Right atrium auricular region (tissue), 2 donors: ENCODE measurements at regions not wholly inside any gene's neighbourhood (a gene's known extent, or its start where the extent isn't known, plus 50 kb on each side); places are given as distances from the start of the nearest gene placed in this dataset.

Source experiments
- DNase-seq: peaks from one replicate; pipeline ENCODE4 v3.0.0-alpha.2; 2019; ENCODE audit warnings: low spot score
- H3K27ac ChIP-seq, 2 donors: fragments of 200-600 bp; sonication (generic); 1 replicate in 1 of 2; 2 replicates in 1 of 2; pipeline ENCODE4 v1.5.1; 2016 to 2019
- H3K27me3 ChIP-seq, 2 donors: fragments of 200-600 bp; sonication (generic); one replicate each; pipeline versions ENCODE4 v1.5.1 to v1.6.0; 2017 to 2019
- H3K36me3 ChIP-seq: fragments of 200-600 bp; sonication (generic); one replicate; pipeline ENCODE4 v1.5.1; 2016
- H3K4me1 ChIP-seq, 2 donors: fragments of 200-600 bp; sonication (generic); one replicate each; pipeline versions ENCODE4 v1.5.1 to v1.6.0; 2017 to 2019
- H3K4me3 ChIP-seq, 2 donors: fragments of 200-600 bp; sonication (generic); 1 replicate in 1 of 2; 2 replicates in 1 of 2; pipeline ENCODE4 v1.5.1; 2017 to 2019; ENCODE audit warnings: mild to moderate bottlenecking in 1 of 2, moderate library complexity in 1 of 2
- H3K9me3 ChIP-seq, 2 donors: fragments of 200-600 bp; sonication (generic); one replicate each; pipeline ENCODE4 v1.5.1; 2019
- CTCF ChIP-seq, 2 donors: fragments of 200-600 bp; sonication (generic); IDR thresholded peaks; one replicate each; pipeline ENCODE4 v1.5.1; 2019; ENCODE audit warnings: antibody characterized with exemption in 2 of 2

- no peaks in the 10 kb centered on the region for H3K4me1 ChIP-seq
- H3K4me3 ChIP-seq = no peak overlapping the region
- no peak for DNase-seq
- H3K36me3 ChIP-seq = no peaks in the 10 kb centered on the region
- no peak overlapping the region for H3K27ac ChIP-seq
- no peak for TF ChIP-seq CTCF (IDR thresholded peaks at IDR 0.05)
- H3K27me3 ChIP-seq = no peaks in the 10 kb centered on the region
- H3K9me3 ChIP-seq = peaks cover 0 to 6% of the 10 kb centered on the region in 2 donors
Measured at GRCh38 chr18:42657551-42657950, 457.9 kb downstream of the RIT2 start.

- DNase-seq = no peak
- Histone ChIP-seq H3K27me3 (no peaks in the 10 kb centered on the region), H3K9me3 (no peaks in the 10 kb centered on the region), H3K4me1 (no peaks in the 10 kb centered on the region), H3K27ac (no peak overlapping the region), H3K36me3 (no peaks in the 10 kb centered on the region), H3K4me3 (no peak overlapping the region)
- TF ChIP-seq CTCF (IDR thresholded peaks at IDR 0.05) = no peak
Measured at GRCh38 chr18:42658171-42658570, 457.3 kb downstream of the RIT2 start.

GRCh38 chr18:42659187-42659586, 456.3 kb downstream of the RIT2 start:
- H3K27me3 ChIP-seq = no peaks in the 10 kb centered on the region
- no peaks in the 10 kb centered on the region for H3K9me3 ChIP-seq
- no peak for DNase-seq
- no peak overlapping the region for H3K27ac ChIP-seq
- no peaks in the 10 kb centered on the region for H3K36me3 ChIP-seq
- TF ChIP-seq CTCF (IDR thresholded peaks at IDR 0.05) = no peak
- no peaks in the 10 kb centered on the region for H3K4me1 ChIP-seq
- no peak overlapping the region for H3K4me3 ChIP-seq

GRCh38 chr18:42670860-42671259, 444.6 kb downstream of the RIT2 start:
- no peak for TF ChIP-seq CTCF (IDR thresholded peaks at IDR 0.05)
- Histone ChIP-seq H3K9me3 (no peaks in the 10 kb centered on the region), H3K36me3 (no peaks in the 10 kb centered on the region), H3K4me3 (no peak overlapping the region), H3K27me3 (no peaks in the 10 kb centered on the region), H3K4me1 (no peaks in the 10 kb centered on the region), H3K27ac (no peak overlapping the region)
- no peak for DNase-seq

GRCh38 chr18:42675810-42676209, 439.7 kb downstream of the RIT2 start:
- no peak for TF ChIP-seq CTCF (IDR thresholded peaks at IDR 0.05)
- H3K36me3 ChIP-seq = no peaks in the 10 kb centered on the region
- no peaks in the 10 kb centered on the region for H3K9me3 ChIP-seq
- no peaks in the 10 kb centered on the region for H3K4me1 ChIP-seq
- H3K27me3 ChIP-seq = no peaks in the 10 kb centered on the region
- H3K4me3 ChIP-seq = no peak overlapping the region
- DNase-seq = no peak
- H3K27ac ChIP-seq = no peak overlapping the region

GRCh38 chr18:42683094-42683493, 432.4 kb downstream of the RIT2 start:
- Histone ChIP-seq H3K4me3 (no peak overlapping the region), H3K9me3 (peaks cover 3 to 37% of the 10 kb centered on the region in 2 donors), H3K36me3 (no peaks in the 10 kb centered on the region), H3K27ac (no peak overlapping the region), H3K27me3 (no peaks in the 10 kb centered on the region), H3K4me1 (no peaks in the 10 kb centered on the region)
- no peak for TF ChIP-seq CTCF (IDR thresholded peaks at IDR 0.05)
- DNase-seq = no peak
